H54 (cell line): ENCODE measurements at regions not wholly inside any gene's neighbourhood (a gene's known extent, or its start where the extent isn't known, plus 50 kb on each side); places are given as distances from the start of the nearest gene placed in this dataset.

Experiments
- DNase-seq: peaks from one replicate; pipeline ENCODE4 v3.0.0; 2011; ENCODE audit warnings: low spot score, mixed read lengths; ENCODE audit not compliant: insufficient read length
- FAIRE-seq: peaks from 3 replicates; lab custom pipeline; 2011; peaks lifted over from hg19 to GRCh38; lab: Jason Lieb, UNC
- POLR2A ChIP-seq: IDR thresholded peaks from 2 replicates; pipeline ENCODE4 v1.6.1; 2011; ENCODE audit warnings: low read depth, mild to moderate bottlenecking, low read length

GRCh38 chr3:5788496-5788895, 601.0 kb downstream of the EDEM1 start:
- FAIRE-seq (no peak), DNase-seq (no peak)
- TF ChIP-seq POLR2A: no peak

GRCh38 chr3:5791558-5791957, 604.1 kb downstream of the EDEM1 start:
- DNase-seq: no peak
- no peak for TF ChIP-seq POLR2A
- no peak for FAIRE-seq

GRCh38 chr3:5796541-5796940, 609.0 kb downstream of the EDEM1 start:
- no peak for FAIRE-seq
- DNase-seq: no peak
- no peak for TF ChIP-seq POLR2A

GRCh38 chr3:5798809-5799208, 611.3 kb downstream of the EDEM1 start:
- no peak for TF ChIP-seq POLR2A
- FAIRE-seq (no peak), DNase-seq (no peak)

- TF ChIP-seq POLR2A: no peak
- no peak for DNase-seq
- no peak for FAIRE-seq
These were observed 611.9 kb downstream of the EDEM1 start for GRCh38 chr3:5799398-5799797.

GRCh38 chr3:5800965-5801364, 613.5 kb downstream of the EDEM1 start:
- DNase-seq (no peak), FAIRE-seq (no peak)
- TF ChIP-seq POLR2A: no peak

GRCh38 chr3:5806192-5806591, 618.7 kb downstream of the EDEM1 start:
- no peak for TF ChIP-seq POLR2A
- DNase-seq (no peak), FAIRE-seq (no peak)

- no peak for TF ChIP-seq POLR2A
- no peak for FAIRE-seq
These were observed 622.2 kb downstream of the EDEM1 start for GRCh38 chr3:5809586-5810246.

GRCh38 chr3:5811016-5811415, 623.5 kb downstream of the EDEM1 start:
- TF ChIP-seq POLR2A: no peak
- no peak for FAIRE-seq
- DNase-seq: no peak

More at GRCh38 chr3:5809586-5810246, 622.2 kb downstream of the EDEM1 start:
- DNase-seq: no peak

GRCh38 chr3:5813521-5813920, 626.0 kb downstream of the EDEM1 start:
- DNase-seq: no peak
- no peak for TF ChIP-seq POLR2A
- FAIRE-seq: no peak

- no peak for TF ChIP-seq POLR2A
- no peak for FAIRE-seq
- no peak for DNase-seq
These were observed 635.3 kb downstream of the EDEM1 start for GRCh38 chr3:5822843-5823242.

GRCh38 chr3:5826467-5826866, 639.0 kb downstream of the EDEM1 start:
- FAIRE-seq: no peak
- DNase-seq: no peak
- TF ChIP-seq POLR2A: no peak

- no peak for TF ChIP-seq POLR2A
- FAIRE-seq: no peak
These were observed 640.7 kb downstream of the EDEM1 start for GRCh38 chr3:5828251-5828650.

GRCh38 chr3:5840056-5840455, 652.5 kb downstream of the EDEM1 start:
- TF ChIP-seq POLR2A: no peak
- no peak for FAIRE-seq

More at GRCh38 chr3:5828251-5828650, 640.7 kb downstream of the EDEM1 start:
- no peak for DNase-seq

GRCh38 chr3:5841599-5841998, 654.1 kb downstream of the EDEM1 start:
- FAIRE-seq (no peak), DNase-seq (no peak)
- no peak for TF ChIP-seq POLR2A

More at GRCh38 chr3:5840056-5840455, 652.5 kb downstream of the EDEM1 start:
- no peak for DNase-seq
